ENCODE measurements at regions not wholly inside any gene's neighbourhood (a gene's known extent, or its start where the extent isn't known, plus 50 kb on each side); places are given as distances from the start of the nearest gene placed in this dataset.

- Histone ChIP-seq H3K4me1 (ENCODE audit: insufficient read depth, low read length) (no peaks in the 10 kb centered on the region), H3K4me3 (ENCODE audit: low read length in 2 of 2) (no peak overlapping the region), H3K27ac (ENCODE audit: low read depth, low read length) (no peak overlapping the region), H3K27me3 (ENCODE audit: insufficient read depth, low read length) (no peaks in the 10 kb centered on the region), H3K36me3 (ENCODE audit: insufficient read depth, low read length) (no peaks in the 10 kb centered on the region), H3K9me3 (ENCODE audit: control insufficient read depth in 1 of 2, low read length in 2 of 2) (no peaks in the 10 kb centered on the region)
- H3K27me3 Mint-ChIP-seq, result no peaks in the 10 kb centered on the region
- DNase-seq, result no peak
- CTCF ChIA-PET (ENCODE audit: partially characterized antibody), result no interaction called here
- no peak overlapping the region for H3K4me3 Mint-ChIP-seq
- H3K4me1 Mint-ChIP-seq, result no peaks in the 10 kb centered on the region
- H3K27ac Mint-ChIP-seq, result no peak overlapping the region
- intact Hi-C loops (cut with micrococcal nuclease), result no loop called here
- H3K9me3 Mint-ChIP-seq, result peaks cover 0 to 9% (median 2%) of the 10 kb centered on the region in 8 donors
- POLR2A ChIA-PET (ENCODE audit: partially characterized antibody), result no interaction called here
- H3K36me3 Mint-ChIP-seq, result no peaks in the 10 kb centered on the region
These were observed 711.8 kb upstream of the UBE2E2 start for GRCh38 chr3:22491344-22491743.

GRCh38 chr3:22492342-22492741 lies 710.8 kb upstream of the UBE2E2 start:
- no peaks in the 10 kb centered on the region for H3K27me3 ChIP-seq (ENCODE audit: insufficient read depth, low read length)
- Mint-ChIP-seq H3K4me1 (no peaks in the 10 kb centered on the region), H3K9me3 (peaks cover 0 to 6% (median 3%) of the 10 kb centered on the region in 8 donors), H3K27me3 (no peaks in the 10 kb centered on the region), H3K4me3 (no peak overlapping the region), H3K27ac (no peak overlapping the region), H3K36me3 (no peaks in the 10 kb centered on the region)
- intact Hi-C loops (cut with micrococcal nuclease), result no loop called here
- DNase-seq, result no peak
- no peaks in the 10 kb centered on the region for H3K9me3 ChIP-seq (ENCODE audit: control insufficient read depth in 1 of 2, low read length in 2 of 2)
- H3K4me1 ChIP-seq (ENCODE audit: insufficient read depth, low read length), result no peaks in the 10 kb centered on the region
- ChIA-PET CTCF (ENCODE audit: partially characterized antibody) (no interaction called here), POLR2A (ENCODE audit: partially characterized antibody) (no interaction called here)
- H3K27ac ChIP-seq (ENCODE audit: low read depth, low read length), result no peak overlapping the region
- no peaks in the 10 kb centered on the region for H3K36me3 ChIP-seq (ENCODE audit: insufficient read depth, low read length)
- no peak overlapping the region for H3K4me3 ChIP-seq (ENCODE audit: low read length in 2 of 2)

GRCh38 chr3:22495241-22495640 lies 707.9 kb upstream of the UBE2E2 start:
- POLR2A ChIA-PET (ENCODE audit: partially characterized antibody), result no interaction called here
- CTCF ChIA-PET (ENCODE audit: partially characterized antibody), result no interaction called here

GRCh38 chr3:22495791-22496190 lies 707.3 kb upstream of the UBE2E2 start:
- Histone ChIP-seq H3K4me3 (ENCODE audit: low read length in 2 of 2) (no peak overlapping the region), H3K27me3 (ENCODE audit: insufficient read depth, low read length) (no peaks in the 10 kb centered on the region), H3K36me3 (ENCODE audit: insufficient read depth, low read length) (no peaks in the 10 kb centered on the region), H3K4me1 (ENCODE audit: insufficient read depth, low read length) (no peaks in the 10 kb centered on the region), H3K9me3 (ENCODE audit: control insufficient read depth in 1 of 2, low read length in 2 of 2) (no peaks in the 10 kb centered on the region), H3K27ac (ENCODE audit: low read depth, low read length) (no peak overlapping the region)
- CTCF ChIA-PET (ENCODE audit: partially characterized antibody), result no interaction called here
- POLR2A ChIA-PET (ENCODE audit: partially characterized antibody), result no interaction called here
- Mint-ChIP-seq H3K36me3 (no peaks in the 10 kb centered on the region), H3K27ac (no peak overlapping the region), H3K4me3 (no peak overlapping the region), H3K9me3 (peaks cover 0 to 8% (median 3%) of the 10 kb centered on the region in 8 donors), H3K4me1 (no peaks in the 10 kb centered on the region), H3K27me3 (no peaks in the 10 kb centered on the region)
- DNase-seq, result no peak
- intact Hi-C loops (cut with micrococcal nuclease), result no loop called here

More at GRCh38 chr3:22495241-22495640, 707.9 kb upstream of the UBE2E2 start:
- no peak overlapping the region for H3K27ac Mint-ChIP-seq
- H3K36me3 Mint-ChIP-seq, result no peaks in the 10 kb centered on the region
- H3K9me3 Mint-ChIP-seq, result peaks cover 0 to 8% (median 4%) of the 10 kb centered on the region in 8 donors
- intact Hi-C loops (cut with micrococcal nuclease), result no loop called here
- H3K27me3 Mint-ChIP-seq, result no peaks in the 10 kb centered on the region
- Histone ChIP-seq H3K27ac (ENCODE audit: low read depth, low read length) (no peak overlapping the region), H3K4me1 (ENCODE audit: insufficient read depth, low read length) (no peaks in the 10 kb centered on the region), H3K4me3 (ENCODE audit: low read length in 2 of 2) (no peak overlapping the region), H3K36me3 (ENCODE audit: insufficient read depth, low read length) (no peaks in the 10 kb centered on the region), H3K27me3 (ENCODE audit: insufficient read depth, low read length) (no peaks in the 10 kb centered on the region), H3K9me3 (ENCODE audit: control insufficient read depth in 1 of 2, low read length in 2 of 2) (no peaks in the 10 kb centered on the region)
- no peak for DNase-seq
- no peak overlapping the region for H3K4me3 Mint-ChIP-seq
- no peaks in the 10 kb centered on the region for H3K4me1 Mint-ChIP-seq

GRCh38 chr3:22496641-22497040 lies 706.5 kb upstream of the UBE2E2 start:
- intact Hi-C loops (cut with micrococcal nuclease), result no loop called here
- Histone ChIP-seq H3K36me3 (ENCODE audit: insufficient read depth, low read length) (no peaks in the 10 kb centered on the region), H3K9me3 (ENCODE audit: control insufficient read depth in 1 of 2, low read length in 2 of 2) (no peaks in the 10 kb centered on the region), H3K4me3 (ENCODE audit: low read length in 2 of 2) (no peak overlapping the region), H3K4me1 (ENCODE audit: insufficient read depth, low read length) (no peaks in the 10 kb centered on the region), H3K27me3 (ENCODE audit: insufficient read depth, low read length) (no peaks in the 10 kb centered on the region), H3K27ac (ENCODE audit: low read depth, low read length) (no peak overlapping the region)
- Mint-ChIP-seq H3K4me3 (no peak overlapping the region), H3K4me1 (no peaks in the 10 kb centered on the region), H3K36me3 (no peaks in the 10 kb centered on the region), H3K27ac (no peak overlapping the region), H3K9me3 (peaks cover 0 to 8% (median 4%) of the 10 kb centered on the region in 8 donors), H3K27me3 (no peaks in the 10 kb centered on the region)
- ChIA-PET CTCF (ENCODE audit: partially characterized antibody) (no interaction called here), POLR2A (ENCODE audit: partially characterized antibody) (no interaction called here)
- DNase-seq, result no peak

- ChIA-PET CTCF (ENCODE audit: partially characterized antibody) (no interaction called here), POLR2A (ENCODE audit: partially characterized antibody) (no interaction called here)
- H3K9me3 Mint-ChIP-seq, result peaks cover 3 to 18% (median 6%) of the 10 kb centered on the region in 8 donors
- no peak for DNase-seq
- H3K9me3 ChIP-seq (ENCODE audit: control insufficient read depth in 1 of 2, low read length in 2 of 2), result peaks cover 0 to 6% of the 10 kb centered on the region in 2 donors
- H3K36me3 ChIP-seq (ENCODE audit: insufficient read depth, low read length), result no peaks in the 10 kb centered on the region
- H3K4me3 ChIP-seq (ENCODE audit: low read length in 2 of 2), result no peak overlapping the region
- no peak overlapping the region for H3K27ac Mint-ChIP-seq
- H3K27me3 ChIP-seq (ENCODE audit: insufficient read depth, low read length), result no peaks in the 10 kb centered on the region
- intact Hi-C loops (cut with micrococcal nuclease), result no loop called here
- no peaks in the 10 kb centered on the region for H3K27me3 Mint-ChIP-seq
- no peaks in the 10 kb centered on the region for H3K4me1 Mint-ChIP-seq
- H3K4me3 Mint-ChIP-seq, result no peak overlapping the region
- H3K4me1 ChIP-seq (ENCODE audit: insufficient read depth, low read length), result no peaks in the 10 kb centered on the region
- H3K36me3 Mint-ChIP-seq, result no peaks in the 10 kb centered on the region
- no peak overlapping the region for H3K27ac ChIP-seq (ENCODE audit: low read depth, low read length)
These were observed 696.3 kb upstream of the UBE2E2 start for GRCh38 chr3:22506871-22507270.

- Mint-ChIP-seq H3K36me3 (no peaks in the 10 kb centered on the region), H3K9me3 (peaks cover 3 to 18% (median 7%) of the 10 kb centered on the region in 8 donors), H3K27ac (no peak overlapping the region), H3K4me1 (no peaks in the 10 kb centered on the region), H3K4me3 (no peak overlapping the region), H3K27me3 (no peaks in the 10 kb centered on the region)
- POLR2A ChIA-PET (ENCODE audit: partially characterized antibody), result no interaction called here
- intact Hi-C loops (cut with micrococcal nuclease), result no loop called here
- Histone ChIP-seq H3K36me3 (ENCODE audit: insufficient read depth, low read length) (no peaks in the 10 kb centered on the region), H3K4me1 (ENCODE audit: insufficient read depth, low read length) (no peaks in the 10 kb centered on the region), H3K4me3 (ENCODE audit: low read length in 2 of 2) (no peak overlapping the region), H3K9me3 (ENCODE audit: control insufficient read depth in 1 of 2, low read length in 2 of 2) (peaks cover 0 to 6% of the 10 kb centered on the region in 2 donors), H3K27me3 (ENCODE audit: insufficient read depth, low read length) (no peaks in the 10 kb centered on the region), H3K27ac (ENCODE audit: low read depth, low read length) (no peak overlapping the region)
- no peak for DNase-seq
- CTCF ChIA-PET (ENCODE audit: partially characterized antibody), result no interaction called here
These were observed 695.4 kb upstream of the UBE2E2 start for GRCh38 chr3:22507709-22508108.

- ChIA-PET CTCF (ENCODE audit: partially characterized antibody) (no interaction called here), POLR2A (ENCODE audit: partially characterized antibody) (no interaction called here)
- Histone ChIP-seq H3K27me3 (ENCODE audit: insufficient read depth, low read length) (no peaks in the 10 kb centered on the region), H3K27ac (ENCODE audit: low read depth, low read length) (no peak overlapping the region), H3K4me3 (ENCODE audit: low read length in 2 of 2) (no peak overlapping the region), H3K9me3 (ENCODE audit: control insufficient read depth in 1 of 2, low read length in 2 of 2) (no peaks in the 10 kb centered on the region), H3K36me3 (ENCODE audit: insufficient read depth, low read length) (no peaks in the 10 kb centered on the region), H3K4me1 (ENCODE audit: insufficient read depth, low read length) (no peaks in the 10 kb centered on the region)
- Mint-ChIP-seq H3K36me3 (no peaks in the 10 kb centered on the region), H3K27ac (no peak overlapping the region), H3K4me1 (no peaks in the 10 kb centered on the region), H3K9me3 (peaks cover 0 to 17% (median 7%) of the 10 kb centered on the region in 8 donors), H3K27me3 (no peaks in the 10 kb centered on the region), H3K4me3 (no peak overlapping the region)
- DNase-seq, result no peak
- intact Hi-C loops (cut with micrococcal nuclease), result no loop called here
These were observed 679.2 kb upstream of the UBE2E2 start for GRCh38 chr3:22523925-22524324.
